ENCODE measurements at regions not wholly inside any gene's neighbourhood (a gene's known extent, or its start where the extent isn't known, plus 50 kb on each side); places are given as distances from the start of the nearest gene placed in this dataset.

GRCh38 chr5:145495741-145496140 is 339.4 kb downstream of the PRELID2 start:
- TF ChIP-seq CTCF (IDR thresholded peaks at IDR 0.05; ENCODE audit: control insufficient read depth, insufficient read depth, low read depth, low read length, missing control alignments), result no peak
- peak; percentile 66 for DNase-seq (ENCODE audit: low read depth)
- no peak overlapping the region for H3K4me3 ChIP-seq (ENCODE audit: control insufficient read depth, low read depth, low read length)

GRCh38 chr5:145495196-145495595 is 339.9 kb downstream of the PRELID2 start:
- DNase-seq (ENCODE audit: low read depth), result no peak
- H3K4me3 ChIP-seq (ENCODE audit: control insufficient read depth, low read depth, low read length), result no peak overlapping the region
- TF ChIP-seq CTCF (IDR thresholded peaks at IDR 0.05; ENCODE audit: control insufficient read depth, insufficient read depth, low read depth, low read length, missing control alignments), result no peak

GRCh38 chr5:145493435-145493834 is 341.7 kb downstream of the PRELID2 start:
- DNase-seq (ENCODE audit: low read depth), result no peak
- no peak for TF ChIP-seq CTCF (IDR thresholded peaks at IDR 0.05; ENCODE audit: control insufficient read depth, insufficient read depth, low read depth, low read length, missing control alignments)
- H3K4me3 ChIP-seq (ENCODE audit: control insufficient read depth, low read depth, low read length), result no peak overlapping the region

GRCh38 chr5:145489516-145489915 is 345.6 kb downstream of the PRELID2 start:
- no peak for TF ChIP-seq CTCF (IDR thresholded peaks at IDR 0.05; ENCODE audit: control insufficient read depth, insufficient read depth, low read depth, low read length, missing control alignments)
- DNase-seq (ENCODE audit: low read depth), result no peak
- no peak overlapping the region for H3K4me3 ChIP-seq (ENCODE audit: control insufficient read depth, low read depth, low read length)

- TF ChIP-seq CTCF (IDR thresholded peaks at IDR 0.05; ENCODE audit: control insufficient read depth, insufficient read depth, low read depth, low read length, missing control alignments), result no peak
- H3K4me3 ChIP-seq (ENCODE audit: control insufficient read depth, low read depth, low read length), result no peak overlapping the region
- peak; percentile 35 for DNase-seq (ENCODE audit: low read depth)
Measured at GRCh38 chr5:145484158-145484557, 351.0 kb downstream of the PRELID2 start.

- DNase-seq (ENCODE audit: low read depth), result no peak
- no peak for TF ChIP-seq CTCF (IDR thresholded peaks at IDR 0.05; ENCODE audit: control insufficient read depth, insufficient read depth, low read depth, low read length, missing control alignments)
- H3K4me3 ChIP-seq (ENCODE audit: control insufficient read depth, low read depth, low read length), result no peak overlapping the region
Measured at GRCh38 chr5:145483212-145483611, 351.9 kb downstream of the PRELID2 start.

GRCh38 chr5:145479857-145480256 is 355.3 kb downstream of the PRELID2 start:
- TF ChIP-seq CTCF (IDR thresholded peaks at IDR 0.05; ENCODE audit: control insufficient read depth, insufficient read depth, low read depth, low read length, missing control alignments), result no peak

More at GRCh38 chr5:145479857-145480256, 355.3 kb downstream of the PRELID2 start:
- DNase-seq (ENCODE audit: low read depth), result no peak
- H3K4me3 ChIP-seq (ENCODE audit: control insufficient read depth, low read depth, low read length), result no peak overlapping the region

Data from AG09309 (cell line).